Brain pericyte (primary cell): ENCODE measurements at regions not wholly inside any gene's neighbourhood (a gene's known extent, or its start where the extent isn't known, plus 50 kb on each side); places are given as distances from the start of the nearest gene placed in this dataset.
"Not testable (repeated sequence)": the region's sequence is repeated elsewhere in the genome, so short reads cannot be mapped to it uniquely, and the experiment has no call there.

Experiments
- DNase-seq: peaks from one replicate; pipeline ENCODE4 v3.0.0-alpha.2; 2012; ENCODE audit warnings: low read depth, low spot score

- no peak for DNase-seq
Observed at GRCh38 chr4:33878710-33879109, 2365.6 kb downstream of the ARAP2 start.

- DNase-seq, result no peak
Observed at GRCh38 chr4:33881176-33881575, 2363.1 kb downstream of the ARAP2 start.

GRCh38 chr4:33882246-33882990, 2361.9 kb downstream of the ARAP2 start:
- no peak for DNase-seq

DNA sequence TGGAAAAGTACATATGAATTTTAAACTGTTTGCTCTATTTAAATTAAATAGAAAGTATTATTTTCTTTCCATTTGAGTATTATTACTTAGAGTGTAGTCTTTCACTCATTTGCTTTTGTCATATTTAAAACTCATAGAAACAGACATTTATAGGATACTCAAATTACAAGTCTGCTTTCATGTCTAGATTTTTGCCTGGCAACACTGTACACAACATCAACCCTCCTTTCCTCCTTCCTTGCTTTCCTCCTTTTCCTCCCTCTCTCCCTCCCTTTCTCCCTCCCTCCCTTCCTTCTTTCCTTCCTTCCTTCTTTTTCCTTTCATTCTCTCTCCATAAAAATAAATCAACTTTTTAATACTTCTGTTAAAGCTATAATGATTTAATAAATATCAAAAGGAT, 2361.2 kb downstream of the ARAP2 start:
- DNase-seq, result no peak

DNA sequence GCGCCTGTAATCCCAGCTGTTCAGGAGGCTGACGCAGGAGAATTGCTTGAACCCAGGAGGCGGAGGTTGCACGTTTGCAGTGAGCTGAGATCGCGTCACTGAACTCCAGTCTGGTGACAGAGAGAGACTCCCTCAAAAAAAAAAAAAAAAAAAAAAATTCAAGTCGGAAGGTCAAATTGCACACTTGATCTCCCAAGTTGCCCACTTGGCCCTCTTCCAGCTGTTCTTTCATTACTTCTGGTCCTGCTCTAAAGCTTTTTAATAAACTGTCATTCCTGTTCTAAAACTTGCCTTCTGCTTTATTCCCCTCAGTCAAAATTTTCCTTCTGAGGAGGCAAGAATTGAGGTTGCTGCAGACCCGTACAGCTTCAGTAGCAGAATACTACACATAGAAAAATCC, 2358.0 kb downstream of the ARAP2 start:
- no peak for DNase-seq

- no peak for DNase-seq
Observed at GRCh38 chr4:33890841-33891240, 2353.5 kb downstream of the ARAP2 start.

DNA sequence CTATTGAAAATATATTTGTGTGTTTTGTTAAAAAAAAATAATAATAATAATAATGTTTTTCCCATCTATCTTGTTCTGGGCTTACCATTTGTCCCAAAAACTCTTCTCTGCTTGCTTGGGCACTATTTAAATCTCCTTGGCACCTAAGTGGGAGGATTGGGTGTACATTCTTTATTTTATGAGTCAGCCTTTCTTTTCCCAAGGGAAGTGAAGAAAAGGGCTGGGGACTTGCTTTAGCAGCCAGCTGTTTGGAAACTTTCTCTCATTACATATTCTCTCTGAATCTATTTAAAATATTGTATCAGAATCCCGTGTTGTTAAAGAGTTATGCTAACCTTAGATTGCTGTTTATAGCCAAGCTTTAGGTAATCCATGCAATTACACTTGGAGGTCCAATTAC, 2332.4 kb downstream of the ARAP2 start:
- DNase-seq, result no peak

DNA sequence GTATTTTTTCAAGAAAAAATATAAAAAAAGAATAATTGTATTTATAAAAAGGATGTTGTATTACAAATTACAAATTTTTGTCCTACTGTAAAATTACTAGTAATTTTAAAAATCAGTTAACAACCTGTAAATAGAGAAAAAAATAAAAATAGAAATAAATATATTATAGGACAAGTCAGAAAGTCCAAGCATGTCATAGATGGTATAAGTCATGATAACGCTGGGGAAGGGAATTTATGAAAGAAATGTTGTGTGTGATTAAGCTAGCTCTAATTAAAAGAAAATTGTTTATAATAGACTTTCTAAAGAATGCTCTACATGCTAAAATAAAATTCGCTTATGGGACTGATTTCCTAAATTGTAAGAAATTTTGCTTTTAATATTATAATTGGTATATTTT, 2329.9 kb downstream of the ARAP2 start:
- no peak for DNase-seq

DNA sequence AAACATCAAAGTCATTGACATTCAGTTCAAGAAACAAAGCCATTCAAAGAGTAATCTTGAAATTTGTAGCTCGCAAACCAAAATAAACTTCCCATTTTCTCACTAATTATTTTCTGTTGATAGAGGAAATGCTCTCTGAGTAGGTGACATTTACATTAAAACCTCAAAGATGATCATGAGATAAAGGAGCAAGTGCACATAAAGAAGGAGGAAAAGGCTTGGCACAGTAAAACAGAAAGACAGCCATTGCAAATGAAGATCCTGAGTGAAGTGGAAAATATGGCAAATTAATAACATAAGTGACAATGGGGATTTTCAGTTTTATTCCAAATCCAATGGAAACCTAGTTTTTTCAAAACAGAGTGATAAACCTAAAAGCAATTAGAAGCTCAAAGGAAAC, 2320.8 kb downstream of the ARAP2 start:
- DNase-seq, result no peak

GRCh38 chr4:33924239-33924638, 2320.1 kb downstream of the ARAP2 start:
- no peak for DNase-seq

GRCh38 chr4:33924811-33925210, 2319.5 kb downstream of the ARAP2 start:
- no peak for DNase-seq

- DNase-seq, result no peak
Observed at GRCh38 chr4:33930497-33930896, 2313.8 kb downstream of the ARAP2 start.

DNA sequence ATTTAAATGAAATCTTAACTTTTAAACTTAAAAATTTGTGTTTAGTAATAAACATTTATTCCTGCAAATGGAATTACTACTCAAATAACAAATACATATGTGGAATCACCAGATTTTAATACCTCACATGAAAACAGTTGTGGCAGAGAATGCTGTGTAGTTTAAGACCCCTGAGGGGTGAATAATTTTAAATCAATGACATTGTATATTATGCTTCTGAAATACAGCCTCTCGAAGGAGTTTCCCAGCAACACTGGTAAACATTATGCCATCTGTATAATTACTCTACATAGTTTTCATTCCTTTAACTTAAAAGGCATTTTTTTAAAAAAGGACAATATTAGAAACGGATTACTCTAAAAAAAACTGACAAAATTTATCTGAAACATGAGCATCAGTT, 2313.3 kb downstream of the ARAP2 start:
- no peak for DNase-seq

DNA sequence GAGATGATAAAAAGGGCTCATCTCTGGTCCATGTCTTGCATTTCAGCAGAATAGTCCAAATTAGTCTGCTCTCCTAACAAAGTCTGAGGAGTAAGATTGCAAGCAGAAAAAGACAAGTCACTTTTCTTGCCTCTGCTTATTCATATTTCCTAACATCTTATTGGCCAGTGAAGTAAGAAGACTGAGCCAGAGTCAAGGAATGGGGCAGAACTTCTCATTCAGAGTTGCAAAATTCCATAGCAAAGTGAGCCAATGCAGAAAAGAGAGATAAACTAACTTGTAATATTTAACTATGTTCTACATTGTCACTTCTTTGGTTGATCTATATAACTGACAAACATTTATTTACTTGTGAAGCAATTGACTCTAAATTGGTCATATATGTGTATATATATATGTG, 2304.0 kb downstream of the ARAP2 start:
- no peak for DNase-seq

- DNase-seq, result no peak
Observed at GRCh38 chr4:33941854-33942253, 2302.5 kb downstream of the ARAP2 start.

- DNase-seq, result no peak
Observed at GRCh38 chr4:33948921-33949320, 2295.4 kb downstream of the ARAP2 start.

- not testable (repeated sequence) for DNase-seq
Observed at GRCh38 chr4:33953848-33954247, 2290.5 kb downstream of the ARAP2 start.

- no peak for DNase-seq
Observed at GRCh38 chr4:33954759-33955158, 2289.6 kb downstream of the ARAP2 start.

DNA sequence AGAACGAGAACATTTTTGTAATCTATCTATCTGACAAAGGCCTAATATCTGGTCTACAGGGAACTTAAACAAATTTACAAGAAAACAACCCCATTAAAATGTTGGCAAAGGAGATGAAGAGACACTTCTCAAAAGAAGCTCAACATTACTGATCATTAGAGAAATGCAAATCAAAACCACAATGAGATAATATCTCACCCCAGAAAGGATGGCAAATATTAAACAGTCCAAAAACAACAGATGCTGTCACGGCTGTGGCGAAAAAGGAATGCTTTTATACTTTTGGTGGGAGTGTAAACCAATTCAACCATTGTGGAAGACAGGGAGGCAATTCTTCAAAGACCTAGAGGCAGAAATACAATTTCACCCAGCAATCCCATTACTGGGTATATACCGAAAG, 2284.8 kb downstream of the ARAP2 start:
- DNase-seq, result no peak

DNA sequence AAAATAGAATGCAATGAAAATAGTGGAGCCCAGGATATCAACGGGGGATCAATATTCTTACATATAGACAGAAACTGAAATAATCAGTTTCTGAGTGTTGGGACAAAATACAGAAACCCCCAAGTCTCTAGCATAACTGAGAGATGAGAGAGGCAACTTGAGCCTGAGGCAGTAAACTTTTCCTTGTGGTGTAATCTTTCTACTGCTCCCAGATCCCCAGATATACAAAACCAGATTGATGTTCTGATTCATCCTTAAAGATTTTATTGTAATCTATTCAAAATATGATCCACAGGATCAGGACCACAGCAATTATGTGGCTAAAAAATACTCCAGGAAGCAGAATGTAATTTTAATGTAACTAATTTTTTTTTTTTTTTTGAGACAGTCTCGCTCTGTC, 2282.6 kb downstream of the ARAP2 start:
- DNase-seq, result no peak

- no peak for DNase-seq
Observed at GRCh38 chr4:33966808-33967207, 2277.5 kb downstream of the ARAP2 start.

DNA sequence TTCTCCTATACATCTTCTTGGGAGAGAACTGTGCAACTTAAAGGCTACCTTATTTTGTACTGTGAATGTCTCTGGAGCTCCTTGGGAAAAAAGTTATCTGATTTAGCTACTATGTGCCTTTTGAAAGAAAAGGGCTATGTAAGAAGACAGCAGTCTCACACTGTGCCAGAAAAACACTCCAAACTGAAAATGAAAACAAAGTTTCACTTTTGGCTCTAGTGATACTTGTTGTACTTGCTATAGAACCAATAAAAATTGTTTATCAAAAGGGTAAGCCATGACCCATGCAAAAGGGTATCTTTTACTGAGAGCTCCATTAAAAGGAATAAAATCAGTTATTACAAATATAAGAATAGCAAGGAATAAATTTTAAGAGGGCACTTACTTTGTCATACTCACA, 2270.0 kb downstream of the ARAP2 start:
- DNase-seq, result no peak

DNA sequence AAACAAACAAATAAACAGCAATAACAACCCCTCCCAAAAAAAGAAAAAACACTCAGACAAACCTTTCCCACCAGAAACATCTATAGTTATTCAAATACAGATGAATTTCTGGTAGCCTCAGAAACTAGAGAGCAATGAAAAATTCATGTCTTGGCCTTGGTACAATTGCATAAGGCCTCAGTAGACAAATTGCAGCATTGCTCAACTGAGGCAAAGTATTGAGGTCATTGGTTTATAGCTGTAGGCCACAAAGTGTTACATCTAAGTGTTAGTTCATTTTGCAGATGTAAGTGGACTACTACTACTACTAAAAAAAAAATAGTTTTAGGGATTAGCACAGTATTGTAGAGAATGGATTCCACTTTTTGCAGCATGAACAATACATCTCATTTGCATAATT, 2268.3 kb downstream of the ARAP2 start:
- DNase-seq, result no peak

GRCh38 chr4:33979781-33980180, 2264.5 kb downstream of the ARAP2 start:
- not testable (repeated sequence) for DNase-seq
